H9 (cell line): ENCODE measurements at regions not wholly inside any gene's neighbourhood (a gene's known extent, or its start where the extent isn't known, plus 50 kb on each side); places are given as distances from the start of the nearest gene placed in this dataset.

Experiments used
- DNase-seq: peaks from one replicate; pipeline ENCODE4 v3.0.0-alpha.2; 2017
- H2AFZ ChIP-seq: one replicate; pipeline ENCODE4 v1.6.1; 2013; ENCODE audit warnings: mild to moderate bottlenecking, low read length, control low read depth, moderate library complexity
- H2AK5ac ChIP-seq: 2 replicates; pipeline ENCODE4 v1.6.1; 2013; ENCODE audit warnings: low read length, control low read depth, mixed read lengths; ENCODE audit not compliant: insufficient read length
- H2BK120ac ChIP-seq: one replicate; pipeline ENCODE4 v1.6.1; 2013; ENCODE audit warnings: low read depth, mild to moderate bottlenecking, low read length, control low read depth, inconsistent platforms; ENCODE audit not compliant: poor library complexity, severe bottlenecking
- H2BK12ac ChIP-seq: 2 replicates; pipeline ENCODE4 v1.6.1; 2013; ENCODE audit warnings: low read length, control low read depth, mixed read lengths, low read depth; ENCODE audit not compliant: insufficient read length
- H2BK15ac ChIP-seq: 2 replicates; pipeline ENCODE4 v1.6.1; 2013; ENCODE audit warnings: low read depth, low read length, control low read depth
- H2BK20ac ChIP-seq: one replicate; pipeline ENCODE4 v1.6.1; 2013; ENCODE audit warnings: low read depth, mild to moderate bottlenecking, low read length, control low read depth, inconsistent platforms; ENCODE audit not compliant: poor library complexity, severe bottlenecking
- H2BK5ac ChIP-seq: 2 replicates; pipeline ENCODE4 v1.6.1; 2013; ENCODE audit warnings: low read length, control low read depth, mixed read lengths; ENCODE audit not compliant: insufficient read length
- H3K14ac ChIP-seq: 2 replicates; pipeline ENCODE4 v1.6.1; 2013; ENCODE audit warnings: low read length, control low read depth; ENCODE audit not compliant: insufficient read depth
- H3K18ac ChIP-seq: 2 replicates; pipeline ENCODE4 v1.6.1; 2013; ENCODE audit warnings: low read depth, mild to moderate bottlenecking, mixed read lengths, low read length, control low read depth; ENCODE audit not compliant: insufficient read length
- H3K23ac ChIP-seq: 2 replicates; pipeline ENCODE4 v1.6.1; 2013; ENCODE audit warnings: low read length, control low read depth, mixed read lengths, low read depth; ENCODE audit not compliant: insufficient read length
- H3K23me2 ChIP-seq: 2 replicates; pipeline ENCODE4 v1.6.1; 2013; ENCODE audit warnings: low read depth, mild to moderate bottlenecking, mixed read lengths, low read length, control low read depth; ENCODE audit not compliant: insufficient read length, poor library complexity, severe bottlenecking
- H3K27ac ChIP-seq: 2 replicates; pipeline ENCODE4 v1.5.1; 2013; ENCODE audit warnings: low read length, control low read depth, mixed read lengths, low read depth; ENCODE audit not compliant: insufficient read length
- H3K27me3 ChIP-seq: 2 replicates; pipeline ENCODE4 v1.6.1; 2013; ENCODE audit warnings: low read length, control low read depth, inconsistent platforms; ENCODE audit not compliant: insufficient read depth
- H3K4ac ChIP-seq: 2 replicates; pipeline ENCODE4 v1.6.1; 2013; ENCODE audit warnings: low read depth, mild to moderate bottlenecking, control low read depth, inconsistent platforms, low read length, moderate library complexity
- H3K4me1 ChIP-seq: 2 replicates; pipeline ENCODE4 v1.6.1; 2013; ENCODE audit warnings: low read length, control low read depth, inconsistent platforms; ENCODE audit not compliant: insufficient read depth
- H3K4me2 ChIP-seq: 2 replicates; pipeline ENCODE4 v1.6.1; 2013; ENCODE audit warnings: low read length, control low read depth, mixed read lengths; ENCODE audit not compliant: insufficient read length, insufficient read depth
- H3K56ac ChIP-seq: 2 replicates; pipeline ENCODE4 v1.6.1; 2013; ENCODE audit warnings: low read depth, mild to moderate bottlenecking, mixed read lengths, low read length, control low read depth; ENCODE audit not compliant: insufficient read length
- H3K79me1 ChIP-seq: 2 replicates; pipeline ENCODE4 v1.6.1; 2013; ENCODE audit warnings: low read depth, mild to moderate bottlenecking, moderate library complexity, low read length, control low read depth, inconsistent platforms; ENCODE audit not compliant: insufficient read depth, poor library complexity, severe bottlenecking
- H3K79me2 ChIP-seq: 2 replicates; pipeline ENCODE4 v1.6.1; 2013; ENCODE audit warnings: low read length, control low read depth, inconsistent platforms; ENCODE audit not compliant: insufficient read depth
- H3K9ac ChIP-seq: 2 replicates; pipeline ENCODE4 v1.6.1; 2013; ENCODE audit warnings: low read length, control low read depth, mixed read lengths; ENCODE audit not compliant: insufficient read length; ENCODE audit errors: extremely low read depth
- H3K9me3 ChIP-seq: one replicate; pipeline ENCODE4 v1.6.1; 2013; ENCODE audit warnings: low read depth, low read length, inconsistent platforms; ENCODE audit not compliant: control insufficient read depth
- H3T11ph ChIP-seq: one replicate; pipeline ENCODE4 v1.6.1; 2013; ENCODE audit warnings: mild to moderate bottlenecking, low read length, control low read depth, inconsistent platforms
- H4K20me1 ChIP-seq: one replicate; pipeline ENCODE4 v1.6.1; 2013; ENCODE audit not compliant: control insufficient read depth, insufficient read length, insufficient read depth
- H4K5ac ChIP-seq: 2 replicates; pipeline ENCODE4 v1.6.1; 2013; ENCODE audit warnings: low read depth, mild to moderate bottlenecking, mixed read lengths, low read length, control low read depth; ENCODE audit not compliant: insufficient read length
- H4K8ac ChIP-seq: replicated peaks from 2 replicates; pipeline ENCODE4 v1.6.1; 2013; ENCODE audit warnings: low read length, control low read depth, mixed read lengths, low read depth; ENCODE audit not compliant: insufficient read length
- H4K91ac ChIP-seq: 2 replicates; pipeline ENCODE4 v1.6.1; 2013; ENCODE audit warnings: low read depth, mild to moderate bottlenecking, moderate library complexity, mixed read lengths, low read length, control low read depth; ENCODE audit not compliant: insufficient read length
- H3K27ac Mint-ChIP-seq, 3 experiments: 2 replicates in 2 of 3; 3 replicates in 1 of 3; pipeline ENCODE4 v1.8.0; 2020 to 2021; ENCODE audit warnings: mixed read lengths in 3 of 3, mild to moderate bottlenecking in 1 of 3, moderate library complexity in 1 of 3
- H3K27me3 Mint-ChIP-seq: 2 replicates; pipeline ENCODE4 v1.8.0; 2021; ENCODE audit warnings: low read depth, mild to moderate bottlenecking, moderate library complexity, mixed read lengths
- H3K36me3 Mint-ChIP-seq, 3 experiments: 2 replicates in 2 of 3; 3 replicates in 1 of 3; pipeline ENCODE4 v1.8.0; 2020 to 2021; ENCODE audit warnings: low read depth in 3 of 3, mixed read lengths in 3 of 3; ENCODE audit not compliant: insufficient read depth in 1 of 3
- H3K4me1 Mint-ChIP-seq, 2 experiments: 2 replicates each; pipeline ENCODE4 v1.8.0; 2020; ENCODE audit warnings: mixed read lengths in 2 of 2
- H3K4me3 Mint-ChIP-seq, 2 experiments: 2 replicates in 1 of 2; 3 replicates in 1 of 2; pipeline ENCODE4 v1.8.0; 2020 to 2021; ENCODE audit warnings: mild to moderate bottlenecking in 2 of 2, mixed read lengths in 2 of 2, moderate library complexity in 1 of 2
- H3K9me3 Mint-ChIP-seq, 2 experiments: 2 replicates in 1 of 2; 3 replicates in 1 of 2; pipeline ENCODE4 v1.8.0; 2020; ENCODE audit warnings: mild to moderate bottlenecking in 2 of 2, mixed read lengths in 2 of 2, moderate library complexity in 1 of 2
- CTCF ChIP-seq: fragments of 200-600 bp; sonication (generic); conservative IDR thresholded peaks from 3 replicates; pipeline ENCODE4 v1.8.0; 2021; ENCODE audit warnings: antibody characterized with exemption, mild to moderate bottlenecking
- WGBS: extraction: QIAGEN DNeasy Blood & Tissue Kit; methylation state at CpG from one replicate; pipeline ENCODE4 v1.1.7; 2013; ENCODE audit warnings: missing lambda C conversion rate, low lambda C conversion rate, mixed read lengths; ENCODE audit not compliant: insufficient read length; ENCODE audit errors: extremely low coverage; 5-methylcytosine and 5-hydroxymethylcytosine counted together

GRCh38 chr21:16028941-16029464 is 299.2 kb downstream of the USP25 start:
- Histone ChIP-seq H3K23ac (no peak overlapping the region), H4K20me1 (no peaks in the 10 kb centered on the region), H4K8ac (no peak overlapping the region), H3K27me3 (no peaks in the 10 kb centered on the region; the same call in 1 of the 2 replicates), H2BK5ac (no peak overlapping the region), H2BK15ac (no peak overlapping the region), H3K18ac (no peak overlapping the region), H3T11ph (no peak overlapping the region), H2BK12ac (no peak overlapping the region), H3K56ac (no peak overlapping the region), H2BK120ac (no peak overlapping the region), H2AK5ac (no peak overlapping the region), H3K14ac (no peak overlapping the region), H3K79me1 (no peaks in the 10 kb centered on the region), H3K4me1 (no peaks in the 10 kb centered on the region), H3K4ac (no peak overlapping the region), H2BK20ac (no peak overlapping the region), H3K79me2 (no peaks in the 10 kb centered on the region), H4K91ac (no peak overlapping the region), H3K9ac (no peak overlapping the region), H3K27ac (no peak overlapping the region), H3K4me2 (no peak overlapping the region), H4K5ac (no peak overlapping the region), H2AFZ (no peak overlapping the region), H3K9me3 (no peaks in the 10 kb centered on the region), H3K23me2 (no peaks in the 10 kb centered on the region)
- TF ChIP-seq CTCF: no peak
- no CpG with 5 or more reads among the region's 2 CpGs for WGBS
- H3K9me3 Mint-ChIP-seq: no peaks in the 10 kb centered on the region; a peak in 1 of 5 replicates
- H3K36me3 Mint-ChIP-seq: no peaks in the 10 kb centered on the region
- no peak for DNase-seq
- peaks cover 0 to 5% of the 10 kb centered on the region in 2 experiments; a peak in 2 of 4 replicates for H3K4me1 Mint-ChIP-seq
- H3K4me3 Mint-ChIP-seq: no peak overlapping the region
- no peaks in the 10 kb centered on the region for H3K27me3 Mint-ChIP-seq
- H3K27ac Mint-ChIP-seq: no peak overlapping the region
